Brain microvascular endothelial cell (primary cell): ENCODE measurements at regions not wholly inside any gene's neighbourhood (a gene's known extent, or its start where the extent isn't known, plus 50 kb on each side); places are given as distances from the start of the nearest gene placed in this dataset.
"Not testable (repeated sequence)": the region's sequence is repeated elsewhere in the genome, so short reads cannot be mapped to it uniquely, and the experiment has no call there.

Source experiments
- DNase-seq: peaks from one replicate; pipeline ENCODE4 v3.0.0-alpha.2; 2020
- H3K27ac ChIP-seq: fragments of 250-450 bp; sonication (Bioruptor Pico); 2 replicates; pipeline ENCODE4 v1.5.1; 2020; ENCODE audit warnings: mild to moderate bottlenecking, moderate library complexity
- H3K27me3 ChIP-seq: fragments of 250-450 bp; sonication (Bioruptor Pico); replicated peaks from 2 replicates; pipeline ENCODE4 v1.5.1; 2020; ENCODE audit warnings: mild to moderate bottlenecking
- H3K36me3 ChIP-seq: fragments of 250-450 bp; sonication (Bioruptor Pico); replicated peaks from 2 replicates; pipeline ENCODE4 v1.5.1; 2020; ENCODE audit warnings: mild to moderate bottlenecking
- H3K4me3 ChIP-seq: 2 replicates; pipeline ENCODE4 v1.5.1; 2011; ENCODE audit warnings: low read depth, mild to moderate bottlenecking, control low read depth, low read length, moderate library complexity
- in situ Hi-C: cut with HindIII; loops from 2 replicates; pipeline ENCODE4 v1.10.0; 2017; ENCODE audit warnings: low sequenced_read_pairs, low pct_ligation_motif_present
- TF ChIP-seq, protein P1 (sequence below): IDR thresholded peaks from 2 replicates; pipeline ENCODE4 v1.5.1; 2011; ENCODE audit warnings: low read depth, mild to moderate bottlenecking, moderate library complexity, low read length, control low read depth, inconsistent platforms; ENCODE audit errors: missing control alignments

DNA sequence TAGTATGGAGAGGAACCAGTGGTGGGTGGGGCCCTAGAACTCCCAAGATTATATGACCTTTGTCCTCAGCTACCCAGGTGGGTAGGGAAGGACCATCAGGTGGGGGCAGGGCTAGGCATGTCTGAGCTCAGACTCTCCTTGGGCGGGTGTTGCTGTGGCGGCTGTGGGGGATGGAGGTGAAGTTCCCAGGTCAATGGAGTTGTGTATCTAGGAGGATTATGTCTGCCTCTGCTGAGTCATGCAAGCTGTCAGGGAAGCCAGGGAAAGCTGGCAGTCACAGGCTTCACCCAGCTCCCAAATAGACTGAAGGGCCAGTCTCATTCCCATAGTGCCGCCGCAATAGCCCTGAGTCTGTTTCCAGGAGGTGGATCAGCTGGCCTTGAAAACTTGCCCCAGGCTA is 139.7 kb upstream of the CFAP20DC start:
- no peak overlapping the region for H3K4me3 ChIP-seq
- TF ChIP-seq, protein P1, sequence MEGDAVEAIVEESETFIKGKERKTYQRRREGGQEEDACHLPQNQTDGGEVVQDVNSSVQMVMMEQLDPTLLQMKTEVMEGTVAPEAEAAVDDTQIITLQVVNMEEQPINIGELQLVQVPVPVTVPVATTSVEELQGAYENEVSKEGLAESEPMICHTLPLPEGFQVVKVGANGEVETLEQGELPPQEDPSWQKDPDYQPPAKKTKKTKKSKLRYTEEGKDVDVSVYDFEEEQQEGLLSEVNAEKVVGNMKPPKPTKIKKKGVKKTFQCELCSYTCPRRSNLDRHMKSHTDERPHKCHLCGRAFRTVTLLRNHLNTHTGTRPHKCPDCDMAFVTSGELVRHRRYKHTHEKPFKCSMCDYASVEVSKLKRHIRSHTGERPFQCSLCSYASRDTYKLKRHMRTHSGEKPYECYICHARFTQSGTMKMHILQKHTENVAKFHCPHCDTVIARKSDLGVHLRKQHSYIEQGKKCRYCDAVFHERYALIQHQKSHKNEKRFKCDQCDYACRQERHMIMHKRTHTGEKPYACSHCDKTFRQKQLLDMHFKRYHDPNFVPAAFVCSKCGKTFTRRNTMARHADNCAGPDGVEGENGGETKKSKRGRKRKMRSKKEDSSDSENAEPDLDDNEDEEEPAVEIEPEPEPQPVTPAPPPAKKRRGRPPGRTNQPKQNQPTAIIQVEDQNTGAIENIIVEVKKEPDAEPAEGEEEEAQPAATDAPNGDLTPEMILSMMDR = no peak
- H3K27me3 ChIP-seq = no peaks in the 10 kb centered on the region
- in situ Hi-C loops = no loop called here
- DNase-seq = no peak
- H3K27ac ChIP-seq = no peak overlapping the region
- H3K36me3 ChIP-seq = no peaks in the 10 kb centered on the region

DNA sequence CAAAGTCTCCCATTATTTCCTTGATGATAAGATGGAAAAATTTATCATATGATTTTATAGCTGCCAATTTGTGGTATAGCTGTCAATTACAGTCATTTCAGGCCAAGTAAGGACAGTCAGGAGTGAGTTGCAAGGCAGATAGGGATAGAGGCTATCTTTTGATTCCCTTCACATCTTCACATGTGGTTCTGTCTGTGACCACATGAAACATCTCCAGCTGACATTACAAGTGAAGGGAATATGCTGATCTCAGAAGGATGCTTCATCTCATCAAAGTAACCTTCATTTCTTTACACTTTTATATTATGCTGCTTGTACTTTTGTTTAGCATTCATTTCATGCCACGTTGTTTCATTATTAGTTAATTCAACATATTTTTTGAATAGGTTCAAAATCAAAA is 136.9 kb upstream of the CFAP20DC start:
- in situ Hi-C loops = no loop called here
- DNase-seq = no peak
- Histone ChIP-seq H3K4me3 (no peak overlapping the region), H3K27me3 (no peaks in the 10 kb centered on the region), H3K27ac (no peak overlapping the region), H3K36me3 (no peaks in the 10 kb centered on the region)
- TF ChIP-seq, protein P1 = no peak

DNA sequence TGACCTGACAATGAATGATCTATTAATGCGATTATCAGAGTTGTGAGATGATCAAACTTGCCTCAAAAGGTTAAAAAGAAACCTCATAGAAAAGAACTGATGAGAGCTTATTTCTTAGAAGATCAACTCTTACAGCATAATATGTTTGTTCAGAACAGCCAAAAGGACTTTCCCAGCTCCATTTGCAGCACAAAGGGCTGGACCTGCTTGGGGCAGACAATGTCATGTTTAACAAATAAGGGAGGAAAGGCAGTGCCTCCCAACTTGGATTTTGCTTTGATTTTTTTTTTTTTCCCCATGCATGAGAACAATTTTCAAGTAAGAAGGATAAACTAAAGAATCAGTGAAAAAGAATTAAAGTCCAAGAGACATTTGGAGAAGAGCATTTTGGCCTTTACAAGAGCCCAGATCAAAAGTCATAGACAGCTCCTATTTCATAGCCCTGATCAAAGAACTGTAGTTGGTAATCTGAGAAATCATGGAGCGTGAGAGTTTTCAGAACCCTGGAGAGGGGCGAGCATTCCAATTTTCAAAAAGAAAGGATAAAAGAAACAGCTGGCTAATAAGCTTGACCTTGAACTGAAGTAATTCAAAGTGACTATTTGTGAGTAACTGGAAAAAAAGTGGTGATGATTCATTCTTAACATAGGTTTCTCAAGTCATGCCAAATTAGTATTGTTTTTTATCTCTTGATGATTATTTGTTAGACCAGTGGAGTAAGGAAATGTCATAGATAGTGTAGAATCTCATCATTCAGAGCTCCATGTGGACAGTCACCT is 136.0 kb upstream of the CFAP20DC start:
- H3K27ac ChIP-seq = no peak overlapping the region
- peak; percentile 6 for DNase-seq
- in situ Hi-C loops = no loop called here

DNA sequence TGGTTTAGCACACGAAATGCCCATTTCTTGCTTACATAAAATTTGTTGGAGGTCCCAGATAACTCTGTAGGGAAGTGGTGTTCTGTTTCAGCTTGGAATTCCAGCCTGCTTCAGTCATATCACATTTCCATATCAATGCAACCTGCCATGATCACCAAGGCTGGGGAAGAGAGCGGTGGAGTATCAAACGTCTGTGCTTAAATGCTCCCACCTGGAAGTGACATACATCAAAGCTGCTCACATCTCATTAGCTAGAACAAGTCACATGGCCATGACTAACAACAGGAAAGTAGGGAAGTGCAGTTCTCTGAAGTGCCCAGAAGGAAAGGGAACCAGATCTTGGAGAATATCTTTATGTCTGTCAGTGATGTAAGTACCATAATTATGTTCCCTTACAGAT is 130.2 kb upstream of the CFAP20DC start:
- DNase-seq = no peak
- in situ Hi-C loops = no loop called here
- Histone ChIP-seq H3K36me3 (no peaks in the 10 kb centered on the region), H3K27me3 (no peaks in the 10 kb centered on the region), H3K27ac (no peak overlapping the region), H3K4me3 (no peak overlapping the region)
- TF ChIP-seq, protein P1 = no peak

More for the DNA sequence above, 136.0 kb upstream of the CFAP20DC start:
- no peak overlapping the region for H3K4me3 ChIP-seq
- H3K27me3 ChIP-seq = no peaks in the 10 kb centered on the region
- no peaks in the 10 kb centered on the region for H3K36me3 ChIP-seq
- TF ChIP-seq, protein P1 = no peak

DNA sequence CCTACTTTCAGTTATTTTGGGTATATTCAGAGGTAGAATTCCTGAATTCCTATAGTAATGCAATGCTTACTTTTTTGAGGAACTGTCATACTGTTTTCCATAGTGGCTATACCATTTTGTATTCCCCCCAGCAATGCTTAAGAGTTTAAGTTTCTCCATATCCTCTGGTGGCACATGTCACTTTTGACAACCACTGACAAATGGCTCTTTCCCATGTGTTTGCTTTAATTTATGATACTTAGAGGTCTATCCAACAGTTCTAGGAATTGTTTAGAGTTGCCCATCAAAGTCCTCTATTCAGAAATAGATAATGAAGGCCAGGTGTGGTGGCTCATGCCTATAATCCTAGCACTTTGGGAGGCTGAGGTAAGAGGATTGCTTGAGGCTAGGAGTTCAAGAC is 128.9 kb upstream of the CFAP20DC start:
- no peak for DNase-seq
- TF ChIP-seq, protein P1 = no peak
- Histone ChIP-seq H3K27ac (no peak overlapping the region), H3K27me3 (no peaks in the 10 kb centered on the region), H3K36me3 (no peaks in the 10 kb centered on the region), H3K4me3 (no peak overlapping the region)
- in situ Hi-C loops = no loop called here

DNA sequence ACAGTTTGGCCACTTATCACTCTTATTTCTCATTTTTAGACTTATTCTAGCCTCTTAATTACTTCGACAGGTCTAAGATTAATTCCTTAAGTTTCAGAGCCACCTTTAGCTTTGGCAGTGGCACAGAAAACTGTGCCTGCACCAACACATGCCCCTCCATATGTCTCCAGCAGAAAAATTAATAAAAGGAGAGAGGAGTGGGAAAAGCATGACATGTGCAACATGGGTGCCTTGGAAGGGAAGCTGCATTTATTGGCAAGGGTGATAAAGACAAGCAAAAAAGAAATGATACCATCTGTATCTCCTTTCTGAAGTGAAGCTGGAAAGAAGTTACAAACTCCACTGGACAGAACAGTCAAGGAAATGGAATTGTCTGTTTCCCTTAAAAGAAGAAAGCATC is 121.7 kb upstream of the CFAP20DC start:
- in situ Hi-C loops = no loop called here

DNA sequence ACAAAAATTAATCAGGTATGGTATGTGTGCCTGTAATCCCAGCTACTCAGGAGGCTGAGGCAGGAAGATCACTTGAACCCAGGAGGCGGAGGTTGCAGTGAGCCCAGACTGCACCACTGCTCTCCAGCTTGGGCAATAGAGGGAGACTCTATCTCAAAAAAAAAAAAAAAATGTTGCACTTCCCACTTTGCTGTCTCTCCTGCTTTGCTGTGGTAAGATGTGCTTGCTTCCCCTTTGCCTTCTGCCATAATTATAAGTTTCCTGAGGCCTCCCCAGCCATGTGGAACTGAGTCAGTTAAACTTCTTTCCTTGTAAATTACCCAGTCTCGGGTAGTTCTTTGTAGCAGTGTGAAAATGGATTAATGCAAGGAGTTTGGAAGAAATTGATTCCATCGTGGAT is 120.3 kb upstream of the CFAP20DC start:
- H3K27me3 ChIP-seq, DNase-seq, H3K27ac ChIP-seq, in situ Hi-C loops, H3K36me3 ChIP-seq, H3K4me3 ChIP-seq: not testable (repeated sequence)

More for the DNA sequence above, 121.7 kb upstream of the CFAP20DC start:
- TF ChIP-seq, protein P1 = no peak
- Histone ChIP-seq H3K27ac (no peak overlapping the region), H3K36me3 (no peaks in the 10 kb centered on the region), H3K27me3 (no peaks in the 10 kb centered on the region), H3K4me3 (no peak overlapping the region)
- DNase-seq = no peak
